ENCODE measurements at regions not wholly inside any gene's neighbourhood (a gene's known extent, or its start where the extent isn't known, plus 50 kb on each side); places are given as distances from the start of the nearest gene placed in this dataset.

DNA sequence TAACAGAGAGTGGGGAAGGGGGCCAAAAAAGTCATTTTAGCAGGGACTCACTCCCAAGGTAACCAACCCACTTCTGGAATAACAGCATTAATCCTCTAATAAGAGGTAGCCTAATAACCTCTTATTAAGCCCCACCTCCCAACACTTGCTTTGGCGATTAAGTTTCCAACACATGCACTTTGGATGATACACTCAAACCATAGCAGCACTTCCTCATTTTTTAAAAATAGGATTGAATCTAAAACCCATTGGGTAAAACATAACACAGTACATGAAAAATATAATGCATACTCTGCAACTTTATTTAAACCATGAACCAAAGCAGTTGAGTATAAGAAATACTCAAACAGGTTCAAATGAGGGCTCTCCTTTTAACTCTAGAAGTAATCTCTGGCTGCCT, 318.3 kb downstream of the HACE1 start:
- TF ChIP-seq GATA2 (IDR thresholded peaks at IDR 0.05; ENCODE audit: low read depth, low read length) (no peak), GATA3 (IDR thresholded peaks at IDR 0.05; ENCODE audit: low read depth, low read length) (no peak)

Measured in SH-SY5Y (cell line).